ENCODE measurements at regions not wholly inside any gene's neighbourhood (a gene's known extent, or its start where the extent isn't known, plus 50 kb on each side); places are given as distances from the start of the nearest gene placed in this dataset.

DNA sequence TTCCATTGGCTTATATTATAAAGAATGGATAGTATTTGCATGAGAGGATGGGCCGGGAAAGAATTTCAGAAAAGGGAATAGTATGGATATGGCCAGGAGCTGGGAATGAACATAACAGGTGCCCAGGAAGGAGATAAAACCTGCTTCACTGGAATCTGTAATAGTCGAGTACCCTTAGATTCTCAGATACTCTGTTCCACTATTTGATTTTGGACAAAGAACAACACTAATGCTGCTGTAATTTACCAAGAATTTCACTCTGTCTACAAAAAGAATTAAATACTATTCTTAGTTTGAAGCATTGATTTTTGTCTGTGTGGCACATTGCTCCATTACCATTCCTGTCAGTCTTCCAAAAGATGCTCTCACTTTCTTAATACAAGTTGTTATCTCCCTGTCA is 718.2 kb upstream of the LRRN3 start:
- no peak for DNase-seq (ENCODE audit: low read depth, low spot score)
- Histone ChIP-seq H3K9me3 (ENCODE audit: control insufficient read depth, insufficient read depth, low read length) (no peaks in the 10 kb centered on the region), H3K4me1 (ENCODE audit: control insufficient read depth, insufficient read depth, low read length) (no peaks in the 10 kb centered on the region), H3K27ac (ENCODE audit: low read length) (no peak overlapping the region), H3K4me3 (ENCODE audit: low read length) (no peak overlapping the region), H3K36me3 (ENCODE audit: control insufficient read depth, insufficient read depth, low read length) (no peaks in the 10 kb centered on the region), H3K27me3 (ENCODE audit: control insufficient read depth, insufficient read depth, low read length) (no peaks in the 10 kb centered on the region)
- WGBS (ENCODE audit: insufficient coverage, insufficient read length): no CpG with 5 or more reads among the region's 2 CpGs

GRCh38 chr7:110373416-110373815 is 717.5 kb upstream of the LRRN3 start:
- Histone ChIP-seq H3K4me1 (ENCODE audit: control insufficient read depth, insufficient read depth, low read length) (no peaks in the 10 kb centered on the region), H3K36me3 (ENCODE audit: control insufficient read depth, insufficient read depth, low read length) (no peaks in the 10 kb centered on the region), H3K27me3 (ENCODE audit: control insufficient read depth, insufficient read depth, low read length) (no peaks in the 10 kb centered on the region), H3K9me3 (ENCODE audit: control insufficient read depth, insufficient read depth, low read length) (no peaks in the 10 kb centered on the region), H3K27ac (ENCODE audit: low read length) (no peak overlapping the region), H3K4me3 (ENCODE audit: low read length) (no peak overlapping the region)
- no CpG with 5 or more reads among the region's 1 CpG for WGBS (ENCODE audit: insufficient coverage, insufficient read length)
- no peak for DNase-seq (ENCODE audit: low read depth, low spot score)

- Histone ChIP-seq H3K27ac (ENCODE audit: low read length) (no peak overlapping the region), H3K36me3 (ENCODE audit: control insufficient read depth, insufficient read depth, low read length) (no peaks in the 10 kb centered on the region)
- WGBS (ENCODE audit: insufficient coverage, insufficient read length): no CpG with 5 or more reads among the region's 2 CpGs
Measured at GRCh38 chr7:110373859-110374258, 717.1 kb upstream of the LRRN3 start.

DNA sequence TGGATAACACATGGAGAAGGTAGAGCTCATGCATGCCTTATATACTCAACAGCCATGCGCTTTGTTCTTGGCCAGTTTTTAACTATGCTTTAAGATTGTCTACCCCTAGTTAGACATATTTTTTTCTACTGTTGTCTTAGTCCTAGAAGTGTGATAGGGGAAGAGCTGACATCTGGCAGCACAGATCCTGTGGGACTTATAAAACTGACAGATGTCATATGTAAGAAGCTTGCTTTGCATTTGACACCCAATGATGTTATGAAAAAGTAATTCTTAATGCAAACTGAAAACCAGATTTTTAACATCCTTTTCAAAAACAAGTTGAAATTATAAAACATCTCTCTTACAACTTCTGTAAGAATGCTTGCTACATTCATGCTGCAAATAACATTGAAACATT is 715.9 kb upstream of the LRRN3 start:
- Histone ChIP-seq H3K36me3 (ENCODE audit: control insufficient read depth, insufficient read depth, low read length) (no peaks in the 10 kb centered on the region), H3K9me3 (ENCODE audit: control insufficient read depth, insufficient read depth, low read length) (no peaks in the 10 kb centered on the region), H3K27ac (ENCODE audit: low read length) (no peak overlapping the region), H3K4me1 (ENCODE audit: control insufficient read depth, insufficient read depth, low read length) (no peaks in the 10 kb centered on the region), H3K27me3 (ENCODE audit: control insufficient read depth, insufficient read depth, low read length) (no peaks in the 10 kb centered on the region), H3K4me3 (ENCODE audit: low read length) (no peak overlapping the region)
- WGBS (ENCODE audit: insufficient coverage, insufficient read length): no CpG with 5 or more reads among the region's 1 CpG
- no peak for DNase-seq (ENCODE audit: low read depth, low spot score)

More at GRCh38 chr7:110373859-110374258, 717.1 kb upstream of the LRRN3 start:
- H3K4me3 ChIP-seq (ENCODE audit: low read length): no peak overlapping the region
- no peak for DNase-seq (ENCODE audit: low read depth, low spot score)
- H3K27me3 ChIP-seq (ENCODE audit: control insufficient read depth, insufficient read depth, low read length): no peaks in the 10 kb centered on the region
- H3K4me1 ChIP-seq (ENCODE audit: control insufficient read depth, insufficient read depth, low read length): no peaks in the 10 kb centered on the region
- H3K9me3 ChIP-seq (ENCODE audit: control insufficient read depth, insufficient read depth, low read length): no peaks in the 10 kb centered on the region

DNA sequence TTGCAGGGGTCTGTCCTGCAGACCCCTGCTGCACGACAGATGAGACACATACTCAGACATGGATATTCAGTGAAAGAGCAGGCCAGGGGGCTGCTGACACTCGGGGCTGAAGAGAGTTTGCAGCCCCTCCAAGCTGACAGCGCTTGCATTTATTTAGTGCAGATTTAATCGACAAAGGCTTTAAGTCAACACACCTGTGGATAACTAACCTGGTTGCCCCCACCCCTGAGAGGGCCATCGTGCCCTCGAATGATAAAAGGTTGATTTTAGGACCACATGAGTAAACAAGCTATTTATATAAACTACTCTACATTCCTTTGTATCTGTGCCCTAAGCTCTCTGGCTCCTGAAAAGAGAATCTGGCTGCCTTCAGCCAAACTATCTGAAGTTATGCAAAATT is 708.2 kb upstream of the LRRN3 start:
- DNase-seq (ENCODE audit: low read depth, low spot score): no peak
- H3K27me3 ChIP-seq (ENCODE audit: control insufficient read depth, insufficient read depth, low read length): no peaks in the 10 kb centered on the region
- no peak overlapping the region for H3K27ac ChIP-seq (ENCODE audit: low read length)
- WGBS (ENCODE audit: insufficient coverage, insufficient read length): no CpG with 5 or more reads among the region's 6 CpGs
- H3K4me3 ChIP-seq (ENCODE audit: low read length): no peak overlapping the region
- H3K9me3 ChIP-seq (ENCODE audit: control insufficient read depth, insufficient read depth, low read length): no peaks in the 10 kb centered on the region
- H3K36me3 ChIP-seq (ENCODE audit: control insufficient read depth, insufficient read depth, low read length): no peaks in the 10 kb centered on the region
- H3K4me1 ChIP-seq (ENCODE audit: control insufficient read depth, insufficient read depth, low read length): no peaks in the 10 kb centered on the region; the same call in 1 of the 2 replicates

DNA sequence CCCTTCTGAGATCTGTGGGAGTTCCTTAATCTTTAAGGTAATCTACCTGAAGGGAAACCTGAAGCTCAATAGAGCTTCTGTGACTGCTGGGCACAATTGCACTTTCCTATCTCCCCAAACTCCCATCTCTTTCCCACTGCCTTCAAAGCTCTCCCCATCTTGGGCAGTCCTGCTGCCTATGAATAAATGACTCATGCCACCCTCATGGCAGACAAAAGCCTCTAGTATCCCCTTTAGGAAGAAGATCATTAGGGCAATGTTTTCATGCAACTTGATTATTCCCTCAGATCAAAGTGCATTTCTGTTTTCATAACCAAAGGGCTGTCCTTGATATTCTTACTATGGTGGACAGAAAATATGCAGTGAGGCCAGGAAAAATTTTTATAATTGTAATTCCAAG is 704.9 kb upstream of the LRRN3 start:
- no peaks in the 10 kb centered on the region for H3K9me3 ChIP-seq (ENCODE audit: control insufficient read depth, insufficient read depth, low read length)
- H3K27me3 ChIP-seq (ENCODE audit: control insufficient read depth, insufficient read depth, low read length): no peaks in the 10 kb centered on the region

DNA sequence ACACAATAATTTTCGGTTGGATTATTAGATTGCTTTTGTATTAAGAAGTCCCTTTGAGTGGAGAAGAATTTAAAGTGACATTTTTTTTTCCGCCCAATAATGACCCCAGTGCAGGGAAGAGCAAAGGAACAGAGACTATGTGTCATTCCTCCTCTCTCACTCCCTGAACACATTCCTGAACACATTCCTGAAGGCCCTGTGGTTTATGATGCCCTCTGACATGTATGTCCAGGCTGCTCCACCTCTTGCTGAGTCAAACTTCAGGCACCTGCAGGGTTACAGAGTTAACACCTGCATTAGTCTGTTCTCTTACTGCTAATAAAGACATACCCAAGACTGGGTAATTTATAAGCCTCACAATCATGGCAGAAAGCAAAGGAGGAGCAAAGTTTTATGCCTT is 704.0 kb upstream of the LRRN3 start:
- WGBS (ENCODE audit: insufficient coverage, insufficient read length): no CpG with 5 or more reads among the region's 2 CpGs
- H3K36me3 ChIP-seq (ENCODE audit: control insufficient read depth, insufficient read depth, low read length): no peaks in the 10 kb centered on the region
- H3K4me3 ChIP-seq (ENCODE audit: low read length): no peak overlapping the region
- no peak for DNase-seq (ENCODE audit: low read depth, low spot score)
- H3K4me1 ChIP-seq (ENCODE audit: control insufficient read depth, insufficient read depth, low read length): no peaks in the 10 kb centered on the region; the same call in 1 of the 2 replicates
- H3K27ac ChIP-seq (ENCODE audit: low read length): no peak overlapping the region
- no peaks in the 10 kb centered on the region for H3K9me3 ChIP-seq (ENCODE audit: control insufficient read depth, insufficient read depth, low read length)
- H3K27me3 ChIP-seq (ENCODE audit: control insufficient read depth, insufficient read depth, low read length): no peaks in the 10 kb centered on the region

More for the DNA sequence above, 704.9 kb upstream of the LRRN3 start:
- H3K27ac ChIP-seq (ENCODE audit: low read length): no peak overlapping the region
- no peaks in the 10 kb centered on the region for H3K36me3 ChIP-seq (ENCODE audit: control insufficient read depth, insufficient read depth, low read length)
- H3K4me1 ChIP-seq (ENCODE audit: control insufficient read depth, insufficient read depth, low read length): no peaks in the 10 kb centered on the region; the same call in 1 of the 2 replicates
- no peak overlapping the region for H3K4me3 ChIP-seq (ENCODE audit: low read length)
- no peak for DNase-seq (ENCODE audit: low read depth, low spot score)

- no CpG with 5 or more reads among the region's 3 CpGs for WGBS (ENCODE audit: insufficient coverage, insufficient read length)
- no peaks in the 10 kb centered on the region for H3K9me3 ChIP-seq (ENCODE audit: control insufficient read depth, insufficient read depth, low read length)
- no peaks in the 10 kb centered on the region; the same call in 1 of the 2 replicates for H3K4me1 ChIP-seq (ENCODE audit: control insufficient read depth, insufficient read depth, low read length)
- H3K36me3 ChIP-seq (ENCODE audit: control insufficient read depth, insufficient read depth, low read length): no peaks in the 10 kb centered on the region
- no peak overlapping the region for H3K27ac ChIP-seq (ENCODE audit: low read length)
- no peaks in the 10 kb centered on the region for H3K27me3 ChIP-seq (ENCODE audit: control insufficient read depth, insufficient read depth, low read length)
- no peak for DNase-seq (ENCODE audit: low read depth, low spot score)
- no peak overlapping the region for H3K4me3 ChIP-seq (ENCODE audit: low read length)
Measured at GRCh38 chr7:110387689-110388088, 703.2 kb upstream of the LRRN3 start.

DNA sequence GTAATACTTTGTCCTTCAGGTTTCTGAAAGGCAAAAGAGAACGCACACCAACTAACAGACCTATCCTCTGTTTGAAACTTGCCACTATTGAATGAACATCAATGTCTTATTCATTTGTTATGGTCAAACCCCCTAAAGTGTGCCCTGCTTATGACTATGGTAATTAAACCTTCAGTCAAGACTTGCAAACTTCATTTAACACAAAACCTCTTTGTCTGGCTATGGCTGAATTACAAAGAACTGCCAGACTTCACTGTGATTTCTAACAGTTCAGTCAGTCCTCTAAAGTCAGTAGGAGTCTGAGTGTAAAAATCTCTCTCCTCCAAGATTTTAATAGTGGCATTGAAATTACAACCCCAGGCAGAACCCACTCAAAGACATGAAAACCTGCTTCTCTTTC is 702.5 kb upstream of the LRRN3 start:
- WGBS (ENCODE audit: insufficient coverage, insufficient read length): no CpG with 5 or more reads among the region's 1 CpG
- no peak for DNase-seq (ENCODE audit: low read depth, low spot score)
- no peak overlapping the region for H3K4me3 ChIP-seq (ENCODE audit: low read length)
- H3K27me3 ChIP-seq (ENCODE audit: control insufficient read depth, insufficient read depth, low read length): no peaks in the 10 kb centered on the region
- H3K9me3 ChIP-seq (ENCODE audit: control insufficient read depth, insufficient read depth, low read length): no peaks in the 10 kb centered on the region
- H3K36me3 ChIP-seq (ENCODE audit: control insufficient read depth, insufficient read depth, low read length): no peaks in the 10 kb centered on the region
- no peak overlapping the region for H3K27ac ChIP-seq (ENCODE audit: low read length)
- no peaks in the 10 kb centered on the region for H3K4me1 ChIP-seq (ENCODE audit: control insufficient read depth, insufficient read depth, low read length)

- H3K9me3 ChIP-seq (ENCODE audit: control insufficient read depth, insufficient read depth, low read length): no peaks in the 10 kb centered on the region
- H3K4me3 ChIP-seq (ENCODE audit: low read length): no peak overlapping the region
- no peak overlapping the region for H3K27ac ChIP-seq (ENCODE audit: low read length)
- DNase-seq (ENCODE audit: low read depth, low spot score): no peak
- no peaks in the 10 kb centered on the region for H3K27me3 ChIP-seq (ENCODE audit: control insufficient read depth, insufficient read depth, low read length)
- H3K36me3 ChIP-seq (ENCODE audit: control insufficient read depth, insufficient read depth, low read length): no peaks in the 10 kb centered on the region
- H3K4me1 ChIP-seq (ENCODE audit: control insufficient read depth, insufficient read depth, low read length): no peaks in the 10 kb centered on the region
Measured at GRCh38 chr7:110396021-110396420, 694.9 kb upstream of the LRRN3 start.

DNA sequence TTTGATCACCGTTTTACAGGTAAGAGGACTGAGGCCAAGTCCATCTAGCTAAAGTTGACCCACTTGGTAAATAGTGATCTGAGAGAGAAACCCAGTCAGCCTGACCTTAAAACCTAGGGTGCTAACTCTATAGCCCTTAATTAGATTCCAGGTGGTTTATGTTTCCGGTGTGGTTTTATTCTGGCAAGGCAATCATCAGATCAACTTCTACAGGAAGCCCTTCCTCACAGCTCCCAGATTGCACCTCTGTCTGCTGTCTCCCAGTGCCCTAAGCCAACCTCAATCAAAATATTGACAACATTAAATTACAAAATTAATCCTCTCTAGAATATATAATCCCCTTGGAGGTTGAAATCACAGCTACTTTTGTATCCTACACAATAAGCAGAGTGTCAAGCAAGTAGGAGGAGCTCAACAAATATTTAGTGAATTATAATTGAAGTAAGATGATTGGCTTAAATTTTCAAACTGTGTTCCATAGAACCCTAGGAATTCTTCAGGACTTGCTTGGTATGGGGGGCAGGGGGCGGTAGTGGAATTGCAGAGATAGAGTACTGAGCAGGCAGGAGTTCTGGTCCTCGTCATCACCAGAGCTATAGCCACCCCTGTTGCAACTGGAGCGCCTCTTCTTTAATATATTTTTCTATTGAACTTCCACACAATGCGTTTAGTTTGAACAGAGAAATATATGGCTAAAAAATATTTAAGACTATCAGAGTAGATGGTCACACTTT is 692.8 kb upstream of the LRRN3 start:
- no peak for DNase-seq (ENCODE audit: low read depth, low spot score)
- H3K4me1 ChIP-seq (ENCODE audit: control insufficient read depth, insufficient read depth, low read length): no peaks in the 10 kb centered on the region
- H3K27me3 ChIP-seq (ENCODE audit: control insufficient read depth, insufficient read depth, low read length): no peaks in the 10 kb centered on the region
- no peaks in the 10 kb centered on the region for H3K36me3 ChIP-seq (ENCODE audit: control insufficient read depth, insufficient read depth, low read length)
- H3K9me3 ChIP-seq (ENCODE audit: control insufficient read depth, insufficient read depth, low read length): no peaks in the 10 kb centered on the region
- H3K4me3 ChIP-seq (ENCODE audit: low read length): no peak overlapping the region
- WGBS (ENCODE audit: insufficient coverage, insufficient read length): no CpG with 5 or more reads among the region's 6 CpGs
- H3K27ac ChIP-seq (ENCODE audit: low read length): no peak overlapping the region
